Right cardiac atrium (tissue), 5 donors: ENCODE measurements at regions not wholly inside any gene's neighbourhood (a gene's known extent, or its start where the extent isn't known, plus 50 kb on each side); places are given as distances from the start of the nearest gene placed in this dataset.

Source experiments
- ATAC-seq, 2 donors: fragments of 200-7000 bp; cut with Tn5 transposase; one replicate each; pipeline versions ENCODE4 v1.8.0 to v1.9.1; 2020; ENCODE audit warnings: moderate library complexity in 2 of 2, mild to moderate bottlenecking in 1 of 2
- DNase-seq, 3 donors: peaks; one replicate each; pipeline ENCODE4 v3.0.0-alpha.2; 2020
- H3K27ac ChIP-seq: one replicate; pipeline ENCODE4 v1.5.1; 2013; ENCODE audit warnings: mild to moderate bottlenecking, low read length, control low read depth, moderate library complexity
- H3K27me3 ChIP-seq: one replicate; pipeline ENCODE4 v1.6.1; 2013; ENCODE audit not compliant: control insufficient read depth, insufficient read depth
- H3K4me1 ChIP-seq: one replicate; pipeline ENCODE4 v1.6.1; 2013; ENCODE audit warnings: low read length; ENCODE audit not compliant: control insufficient read depth, insufficient read depth
- H3K4me3 ChIP-seq: one replicate; pipeline ENCODE4 v1.5.1; 2013; ENCODE audit warnings: low read length, control low read depth
- H3K9me3 ChIP-seq: one replicate; pipeline ENCODE4 v1.6.1; 2013; ENCODE audit warnings: low read length; ENCODE audit not compliant: control insufficient read depth
- WGBS: extraction: QIAGEN DNeasy Blood & Tissue Kit; methylation state at CpG from one replicate; pipeline ENCODE4 v1.1.7; 2013; 5-methylcytosine and 5-hydroxymethylcytosine counted together
- intact Hi-C, 4 donors: fragments of 100-400 bp; cut with DNase I; formaldehyde crosslinking; loops; one replicate each; pipeline versions ENCODE4 v1.11.0 to v1.14.0; 2022 to 2023
- donor health status: healthy with polysubstance abuse.
- donor health status: DM: no; HTN: yes; CAD: no.
- donor health status: DM: no; HTN: no; CAD: no.
- donor health status: DM: no; HTN: yes; CAD: no; lungs with severe emphysema.
- donor health status: DM: yes; HTN: yes; CAD: no.

DNA sequence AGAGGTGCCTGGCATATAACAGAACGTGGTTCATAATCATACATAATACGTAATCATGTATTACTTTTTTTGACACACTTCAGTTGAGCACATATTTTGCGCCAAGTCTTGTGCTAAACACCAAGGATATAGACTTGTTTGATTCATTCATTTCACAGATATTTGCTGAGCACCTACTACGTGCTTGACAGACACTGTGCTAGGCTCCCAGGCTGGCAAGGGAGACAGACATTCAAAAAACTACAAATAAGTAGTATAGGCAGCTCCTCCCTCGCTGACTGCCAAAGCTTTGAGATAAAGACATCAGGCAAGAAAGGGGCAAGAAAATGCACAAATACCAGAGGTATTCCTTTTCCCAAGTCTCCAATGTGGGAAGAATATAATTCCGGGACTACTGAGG lies 122.5 kb upstream of the CPEB4 start:
- ATAC-seq (no peak), DNase-seq (no peak)
- no peaks in the 10 kb centered on the region for H3K27me3 ChIP-seq
- WGBS, result 93% methylated on average over 6 of the region's 6 CpGs
- intact Hi-C loops, result loop anchor here in 2 of 4 donors (5.0 to 10.0 kb wide), 4 partner anchors 119 to 207 kb away; partner anchors contain the start of gene CPEB4 (in 2 of the 2)
- peaks cover 9% of the 10 kb centered on the region for H3K4me1 ChIP-seq
- no peak overlapping the region for H3K4me3 ChIP-seq
- H3K27ac ChIP-seq, result peak overlapping the region; percentile 94
- H3K9me3 ChIP-seq, result no peaks in the 10 kb centered on the region

DNA sequence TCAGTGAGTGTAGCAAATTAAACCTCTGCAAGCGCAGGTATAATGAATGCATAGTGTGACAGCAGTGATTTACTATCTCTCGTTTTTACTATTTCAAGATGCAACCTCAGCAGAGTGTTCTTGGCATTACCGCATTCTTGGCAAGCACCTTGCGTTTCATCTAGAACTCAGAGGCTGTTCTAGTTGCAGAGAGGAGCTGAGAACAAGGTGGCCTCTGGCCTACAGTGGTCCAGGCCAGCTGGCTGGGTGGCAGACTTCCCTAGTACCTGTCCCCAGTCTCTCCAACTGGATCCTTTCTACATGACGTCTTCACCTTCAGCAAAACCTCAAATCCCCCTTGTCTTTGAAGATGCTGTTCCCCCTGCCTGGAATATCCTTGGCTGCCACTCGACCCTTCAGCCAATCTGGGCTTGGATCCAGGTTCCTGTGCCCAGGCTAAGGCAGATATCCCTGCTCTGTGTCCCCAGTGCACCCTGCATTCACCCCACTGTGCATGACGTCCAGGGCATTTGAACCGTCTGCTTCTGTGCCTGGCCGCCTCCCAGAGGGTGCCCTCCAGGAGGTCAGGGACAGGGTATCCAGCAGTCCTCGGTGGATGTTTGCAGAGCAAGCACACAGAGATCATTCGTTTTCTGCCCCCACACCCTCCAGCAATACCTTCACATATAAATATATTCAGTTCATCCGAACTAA lies 120.4 kb upstream of the CPEB4 start:
- ATAC-seq (peak; percentile 39 to 71), DNase-seq (peak; percentile 53 to 79 (median 78))
- intact Hi-C loops, result loop anchor here in 2 of 4 donors (5.0 to 10.0 kb wide), 4 partner anchors 117 to 205 kb away; partner anchors contain the start of gene CPEB4 (in 2 of the 2)
- Histone ChIP-seq H3K9me3 (no peaks in the 10 kb centered on the region), H3K4me3 (no peak overlapping the region), H3K27ac (peak overlapping the region; percentile 79), H3K27me3 (no peaks in the 10 kb centered on the region), H3K4me1 (peaks cover 12% of the 10 kb centered on the region)
- WGBS, result 61% methylated on average over 12 of the region's 12 CpGs

DNA sequence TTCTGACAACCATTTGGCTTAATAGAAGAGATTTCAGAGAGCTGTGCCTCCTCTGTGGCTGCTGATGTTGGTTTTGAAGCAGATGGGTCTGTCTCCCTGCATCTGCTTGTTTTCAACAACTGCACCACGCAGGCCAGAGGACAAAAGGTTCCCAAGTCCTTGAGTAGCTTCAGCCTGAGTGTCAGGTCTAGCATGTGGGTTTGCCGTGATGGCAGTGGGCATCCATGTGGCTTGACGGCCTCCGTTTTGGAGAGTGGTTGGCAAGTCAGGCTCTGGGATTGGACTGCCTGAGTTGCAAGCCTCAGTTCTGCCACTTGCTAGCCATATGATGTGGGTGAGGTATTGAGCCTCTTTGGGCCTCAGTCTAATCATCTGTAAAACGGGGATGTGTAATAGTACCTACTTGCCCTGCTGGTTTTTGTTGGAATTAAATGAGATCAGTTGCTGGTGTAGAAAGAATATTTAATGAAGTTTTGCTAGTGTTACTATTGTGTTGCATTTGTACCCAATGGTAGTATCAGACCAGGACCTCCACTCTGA lies 119.8 kb upstream of the CPEB4 start:
- WGBS, result 82% methylated on average over 5 of the region's 5 CpGs
- Histone ChIP-seq H3K9me3 (no peaks in the 10 kb centered on the region), H3K4me3 (no peak overlapping the region), H3K4me1 (peaks cover 12% of the 10 kb centered on the region), H3K27me3 (no peaks in the 10 kb centered on the region), H3K27ac (peak overlapping the region; percentile 79)
- ATAC-seq, result no peak
- intact Hi-C loops, result loop anchor here in 2 of 4 donors (5.0 to 10.0 kb wide), 4 partner anchors 116 to 204 kb away; partner anchors contain the start of gene CPEB4 (in 2 of the 2)
- DNase-seq, result no peak

DNA sequence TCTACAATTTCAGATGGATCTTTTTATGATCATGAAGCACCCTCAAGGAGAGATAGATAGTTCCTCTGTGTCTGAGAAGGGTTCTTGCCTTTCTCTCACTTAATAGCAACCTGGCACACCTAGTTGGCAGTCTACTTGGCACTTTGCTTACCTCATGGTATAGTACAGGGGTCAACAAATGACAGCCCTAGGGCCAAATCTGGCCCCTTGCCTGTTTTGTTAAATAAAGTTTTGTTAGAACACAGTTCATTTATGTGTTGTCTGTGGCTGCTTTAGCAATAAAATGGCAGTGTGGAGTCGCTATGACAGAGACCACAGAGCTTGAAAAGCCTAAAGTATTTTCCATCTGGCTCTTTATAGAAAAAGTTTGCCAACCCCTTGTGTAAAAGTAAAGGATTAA lies 119.3 kb upstream of the CPEB4 start:
- intact Hi-C loops, result loop anchor here in 2 of 4 donors (5.0 to 10.0 kb wide), 4 partner anchors 116 to 203 kb away; partner anchors contain the start of gene CPEB4 (in 2 of the 2)

DNA sequence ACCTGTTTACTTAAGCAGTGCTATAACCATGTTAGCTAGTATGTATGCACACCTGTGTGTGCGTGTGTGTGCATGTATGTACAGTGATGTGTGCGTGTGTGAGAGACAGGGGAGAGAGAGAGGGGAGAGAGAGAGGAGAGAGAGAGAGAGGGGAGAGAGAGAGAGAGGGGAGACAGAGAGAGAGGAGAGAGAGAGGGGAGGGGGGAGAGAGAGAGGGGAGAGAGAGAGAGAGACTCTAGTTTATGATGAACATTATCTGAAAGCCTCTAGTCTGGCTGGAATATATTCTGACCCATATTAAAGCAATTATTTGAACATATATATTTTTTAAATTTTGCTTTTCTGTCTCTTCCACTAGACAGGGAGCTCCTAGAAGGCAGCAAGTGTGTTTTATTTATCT lies 117.5 kb upstream of the CPEB4 start:
- ATAC-seq (no peak), DNase-seq (no peak)
- Histone ChIP-seq H3K9me3 (no peaks in the 10 kb centered on the region), H3K4me3 (no peak overlapping the region), H3K27me3 (no peaks in the 10 kb centered on the region), H3K4me1 (peaks cover 9% of the 10 kb centered on the region), H3K27ac (no peak overlapping the region)
- WGBS, result 93% methylated on average over 2 of the region's 2 CpGs
- intact Hi-C loops, result no loop called here

More for the DNA sequence above, 119.3 kb upstream of the CPEB4 start:
- H3K9me3 ChIP-seq, result no peaks in the 10 kb centered on the region
- peak overlapping the region; percentile 79 for H3K27ac ChIP-seq
- H3K4me3 ChIP-seq, result no peak overlapping the region
- DNase-seq, result no peak
- WGBS, result 98% methylated on average over 1 of the region's 1 CpG
- ATAC-seq, result no peak
- H3K4me1 ChIP-seq, result peaks cover 12% of the 10 kb centered on the region
- H3K27me3 ChIP-seq, result no peaks in the 10 kb centered on the region

DNA sequence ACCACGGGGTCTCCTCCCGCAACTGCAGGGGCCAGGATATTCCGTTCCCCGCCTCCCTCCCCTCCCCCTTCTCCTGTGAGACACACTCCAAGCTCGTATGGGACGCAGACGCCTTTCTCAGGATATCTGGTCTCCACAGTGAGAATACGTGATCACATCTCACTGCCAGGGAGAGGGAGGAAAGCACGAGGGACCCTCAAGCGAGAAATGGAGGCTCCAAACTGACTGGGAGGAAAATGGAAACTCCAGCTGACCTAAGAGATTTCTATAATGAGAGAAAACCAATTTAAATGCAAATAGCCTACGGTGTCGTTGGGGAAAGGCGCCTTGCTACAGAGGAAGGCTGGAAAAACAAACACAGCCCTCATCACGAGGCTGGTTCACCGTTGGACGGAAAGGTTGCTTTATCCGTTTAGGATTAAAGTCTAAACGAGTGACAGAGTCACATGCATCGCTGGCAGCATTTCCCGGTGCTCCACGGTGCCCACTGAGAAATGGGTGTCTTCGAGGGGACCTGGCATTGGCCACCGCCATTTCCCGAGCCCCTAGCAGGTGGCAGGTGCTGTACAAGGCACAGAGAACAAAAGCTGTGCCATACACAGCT lies 116.9 kb upstream of the CPEB4 start:
- Histone ChIP-seq H3K27me3 (no peaks in the 10 kb centered on the region), H3K27ac (no peak overlapping the region), H3K4me1 (peaks cover 6% of the 10 kb centered on the region), H3K4me3 (no peak overlapping the region), H3K9me3 (no peaks in the 10 kb centered on the region)
- ATAC-seq, result no peak
- DNase-seq, result no peak
- 44% methylated on average over 24 of the region's 24 CpGs for WGBS
- intact Hi-C loops, result no loop called here

DNA sequence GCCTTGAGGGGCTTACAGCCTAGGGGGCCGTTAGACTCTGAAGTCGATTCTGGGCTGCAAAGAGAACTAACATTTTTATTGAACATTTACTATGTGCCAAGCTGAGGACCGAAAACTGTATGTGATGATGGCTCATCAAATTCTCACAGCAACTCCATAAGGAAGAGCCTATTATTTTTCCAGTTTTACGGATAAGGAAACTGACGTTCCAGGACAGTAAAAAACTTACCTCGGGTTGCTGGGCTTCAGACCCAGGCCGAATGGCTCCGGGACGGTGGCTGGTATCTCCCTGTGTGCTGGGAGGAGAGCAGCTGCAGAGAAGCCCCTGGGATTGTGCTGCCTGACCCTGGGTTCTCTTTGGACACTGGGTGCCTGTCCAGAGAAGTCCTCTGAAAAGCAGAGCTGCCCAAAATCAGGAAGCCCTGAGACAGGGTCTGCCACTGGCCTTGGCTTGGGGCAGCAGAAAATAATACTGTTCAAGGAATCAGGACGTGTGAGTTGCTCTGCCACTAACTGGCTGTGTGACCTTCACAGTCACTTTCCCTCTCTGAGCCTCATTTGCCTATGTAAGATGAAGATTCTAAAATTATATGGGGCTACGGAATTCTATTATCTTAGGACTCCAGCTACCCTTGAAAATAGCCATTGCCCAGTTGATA lies 116.3 kb upstream of the CPEB4 start:
- ATAC-seq, result no peak
- peaks cover 5% of the 10 kb centered on the region for H3K4me1 ChIP-seq
- DNase-seq, result no peak
- no peaks in the 10 kb centered on the region for H3K27me3 ChIP-seq
- intact Hi-C loops, result no loop called here
- 79% methylated on average over 11 of the region's 11 CpGs for WGBS
- no peak overlapping the region for H3K27ac ChIP-seq
- H3K4me3 ChIP-seq, result no peak overlapping the region
- H3K9me3 ChIP-seq, result no peaks in the 10 kb centered on the region

DNA sequence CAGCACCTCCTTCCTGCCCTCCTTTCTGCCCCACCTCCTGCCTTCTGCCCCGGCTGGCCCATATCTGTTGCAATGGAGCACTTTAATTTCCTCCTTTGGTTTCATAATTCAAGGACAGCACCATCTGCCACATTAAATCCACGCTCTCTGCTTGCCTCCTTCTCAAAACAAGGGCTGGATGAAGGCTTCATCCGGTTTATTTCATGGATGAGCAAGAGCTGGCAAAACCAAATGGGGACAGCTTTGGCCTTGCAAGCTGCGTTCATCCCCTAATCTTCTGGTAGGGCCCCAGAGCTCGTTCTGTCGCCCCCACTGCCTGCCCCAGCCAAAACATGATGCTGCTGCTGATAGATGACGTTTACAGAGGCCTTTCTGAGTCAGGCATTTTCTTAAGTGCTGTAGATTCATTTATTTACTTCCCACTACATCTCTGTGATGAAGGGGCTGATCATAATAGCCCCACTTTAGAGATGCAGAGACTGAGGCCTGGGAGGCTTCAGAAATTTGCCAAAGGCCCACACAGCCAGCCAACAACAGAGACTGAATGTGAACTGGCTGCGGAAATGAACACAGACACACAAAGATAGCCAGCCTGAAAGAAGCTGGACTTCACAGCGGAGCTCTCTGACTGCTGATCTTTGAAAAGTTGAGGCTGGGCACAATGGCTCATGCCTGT lies 115.6 kb upstream of the CPEB4 start:
- intact Hi-C loops, result no loop called here
- 66% methylated on average over 9 of the region's 9 CpGs for whole genome bisulfite sequencing
- no peak for DNase-seq
- H3K27me3 ChIP-seq, result no peaks in the 10 kb centered on the region
- no peak overlapping the region for H3K4me3 ChIP-seq
- H3K9me3 ChIP-seq, result no peaks in the 10 kb centered on the region
- H3K27ac ChIP-seq, result peak overlapping the region; percentile 32
- ATAC-seq, result no peak
- H3K4me1 ChIP-seq, result peaks cover 5% of the 10 kb centered on the region

DNA sequence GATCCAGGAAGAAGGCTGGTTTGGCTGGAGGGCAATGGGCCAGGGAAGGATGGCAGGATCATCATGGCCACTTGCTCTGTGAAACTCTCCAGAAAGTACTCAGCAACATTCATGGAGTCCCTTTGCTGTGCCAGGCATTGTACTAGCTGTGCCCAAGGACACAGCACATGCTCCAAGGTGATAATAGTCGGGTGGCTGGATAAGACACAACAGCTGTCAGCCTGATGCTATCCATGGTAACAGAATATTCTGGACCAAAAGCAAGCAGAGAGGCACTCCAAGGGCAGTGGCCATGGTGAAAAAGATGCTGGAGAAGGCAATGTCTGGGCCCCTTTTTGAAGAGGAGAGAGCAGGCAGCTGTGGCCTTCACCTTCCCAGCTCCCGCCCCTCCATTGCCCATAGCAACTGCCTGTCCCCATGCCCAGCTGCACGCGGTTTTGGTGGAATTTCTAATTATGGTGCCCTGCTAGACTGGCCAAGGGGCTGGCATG lies 113.8 kb upstream of the CPEB4 start:
- intact Hi-C loops, result no loop called here

DNA sequence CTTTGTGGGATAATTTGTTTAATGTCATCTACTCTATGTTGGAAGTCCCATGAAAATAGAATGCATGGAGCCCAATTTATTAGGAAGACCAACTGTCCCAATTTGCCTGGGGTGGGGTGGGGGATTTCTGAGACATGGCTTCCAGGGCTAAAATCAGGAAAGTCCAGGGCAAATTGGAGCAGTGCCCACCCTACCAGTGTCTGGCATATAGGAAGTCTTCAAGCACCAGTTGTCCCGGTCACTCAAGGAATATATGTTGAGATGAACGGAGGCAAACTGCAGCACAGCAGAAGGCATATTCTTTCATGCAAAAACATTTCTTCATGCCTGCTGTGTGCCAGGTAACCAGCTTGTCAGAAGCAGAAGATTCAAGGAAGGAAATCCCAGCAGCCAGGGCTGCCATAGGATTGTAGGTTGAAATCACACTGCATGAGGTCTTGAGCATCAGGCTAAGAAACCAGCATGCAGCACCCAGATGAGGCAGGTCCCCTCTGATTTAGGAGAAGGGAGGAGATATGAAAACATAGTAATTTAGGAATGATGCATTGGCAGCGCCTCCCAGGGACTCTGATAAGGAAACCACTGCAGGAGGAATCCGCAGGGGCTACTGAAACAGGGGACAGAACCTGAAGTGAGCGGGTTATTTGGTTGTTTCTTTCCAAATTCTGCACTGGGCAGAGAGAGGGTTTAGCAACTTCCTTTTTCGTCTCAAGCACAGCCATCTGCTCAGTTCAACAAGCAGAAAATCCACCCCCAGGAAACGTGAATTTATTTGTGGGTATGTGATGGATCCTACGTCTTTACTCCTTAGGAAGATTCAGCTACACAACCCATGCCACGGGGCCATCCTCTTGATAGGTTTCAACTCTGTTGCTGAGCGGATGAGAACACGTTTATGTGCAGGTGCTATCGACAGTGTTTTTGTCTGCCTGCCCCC lies 112.6 kb upstream of the CPEB4 start:
- H3K27ac ChIP-seq, result no peak overlapping the region

More for the DNA sequence above, 113.8 kb upstream of the CPEB4 start:
- Histone ChIP-seq H3K4me1 (peaks cover 3% of the 10 kb centered on the region), H3K4me3 (no peak overlapping the region), H3K27me3 (no peaks in the 10 kb centered on the region), H3K27ac (no peak overlapping the region), H3K9me3 (no peaks in the 10 kb centered on the region)
- WGBS, result 78% methylated on average over 4 of the region's 4 CpGs
- DNase-seq (no peak), ATAC-seq (peak; percentile 43 to 64)

More for the DNA sequence above, 112.6 kb upstream of the CPEB4 start:
- intact Hi-C loops, result no loop called here
- Histone ChIP-seq H3K27me3 (no peaks in the 10 kb centered on the region), H3K9me3 (no peaks in the 10 kb centered on the region), H3K4me1 (peaks cover 3% of the 10 kb centered on the region), H3K4me3 (no peak overlapping the region)
- 77% methylated on average over 12 of the region's 12 CpGs for WGBS
- DNase-seq (no peak), ATAC-seq (no peak)
